Activated naive CD4-positive, alpha-beta T cell treated with anti-CD3 and anti-CD28 coated beads, Interleukin-2, amount 10 ng/mL, durations not matched to agents 7 days and 5 days (primary cell): ENCODE measurements at regions not wholly inside any gene's neighbourhood (a gene's known extent, or its start where the extent isn't known, plus 50 kb on each side); places are given as distances from the start of the nearest gene placed in this dataset.

ENCODE experiments used
- CTCF ChIA-PET: fragments of 350-600 bp; sonication (Branson Sonifier 250); formaldehyde crosslinking; loops from one replicate; lab custom pipeline; 2021; ENCODE audit warnings: antibody characterized with exemption; lab: Charles Lee
- DNase-seq: peaks from one replicate; pipeline ENCODE4 v3.0.0-alpha.2; 2020
- H3K27ac Mint-ChIP-seq: one replicate; pipeline ENCODE4 v1.8.0; 2021; ENCODE audit warnings: mild to moderate bottlenecking, moderate library complexity, mixed read lengths
- H3K27me3 Mint-ChIP-seq: one replicate; pipeline ENCODE4 v1.8.0; 2021; ENCODE audit warnings: mild to moderate bottlenecking, mixed read lengths
- H3K36me3 Mint-ChIP-seq: one replicate; pipeline ENCODE4 v1.8.0; 2021; ENCODE audit warnings: mixed read lengths
- H3K4me1 Mint-ChIP-seq: one replicate; pipeline ENCODE4 v1.8.0; 2021; ENCODE audit warnings: mixed read lengths
- H3K4me3 Mint-ChIP-seq: one replicate; pipeline ENCODE4 v1.8.0; 2021; ENCODE audit warnings: mild to moderate bottlenecking, moderate library complexity, mixed read lengths
- H3K9me3 Mint-ChIP-seq: one replicate; pipeline ENCODE4 v1.8.0; 2021; ENCODE audit warnings: mixed read lengths

DNA sequence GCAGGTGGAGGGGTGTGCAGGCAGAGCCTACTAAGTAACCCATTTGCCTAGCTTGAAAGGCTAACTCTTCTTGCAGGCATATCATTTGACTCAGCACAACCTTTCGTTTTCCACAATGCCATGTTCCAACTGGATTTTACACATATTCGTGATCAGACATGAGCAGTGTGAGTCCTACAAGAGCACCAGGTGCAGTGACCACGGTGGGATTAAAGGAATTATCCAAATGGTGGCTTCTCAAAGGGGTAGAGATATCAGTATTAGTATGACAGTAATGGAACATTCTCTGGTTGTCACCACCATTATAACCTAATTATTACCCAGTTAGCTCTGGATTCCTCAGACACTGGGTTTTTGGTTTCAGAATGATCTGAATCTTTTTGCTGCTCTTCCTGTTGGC is 323.5 kb downstream of the LMO4 start:
- H3K36me3 Mint-ChIP-seq, result no peaks in the 10 kb centered on the region
- H3K27ac Mint-ChIP-seq, result no peak overlapping the region
- no peaks in the 10 kb centered on the region for H3K4me1 Mint-ChIP-seq
- no peaks in the 10 kb centered on the region for H3K9me3 Mint-ChIP-seq
- DNase-seq, result no peak
- CTCF ChIA-PET, result interaction anchor here (0.8 kb wide), 1 partner anchor 372 kb away, joined by 3 read pairs; no protein-coding TSS in a partner anchor
- H3K27me3 Mint-ChIP-seq, result no peaks in the 10 kb centered on the region
- no peak overlapping the region for H3K4me3 Mint-ChIP-seq

DNA sequence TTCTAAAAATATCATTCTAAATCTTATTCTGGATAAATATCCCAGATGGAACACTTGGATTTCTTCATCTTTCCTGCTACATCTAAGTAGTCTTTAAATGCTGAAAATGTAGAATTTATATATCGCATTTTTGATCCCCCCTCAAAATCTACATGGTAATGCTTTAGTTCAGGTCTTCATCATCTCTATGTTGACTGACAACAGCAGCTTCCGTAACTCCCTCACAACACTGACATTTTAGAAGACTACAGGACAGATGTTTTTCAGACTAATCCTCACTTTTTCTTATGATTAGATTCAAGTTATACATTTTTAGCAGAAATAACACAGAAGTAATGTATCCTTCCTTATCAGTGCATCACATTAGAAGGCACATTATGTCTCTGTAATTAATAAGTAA is 336.5 kb downstream of the LMO4 start:
- DNase-seq, result no peak
- Mint-ChIP-seq H3K4me3 (no peak overlapping the region), H3K27me3 (no peaks in the 10 kb centered on the region), H3K4me1 (no peaks in the 10 kb centered on the region), H3K9me3 (peaks cover 5% of the 10 kb centered on the region), H3K27ac (no peak overlapping the region), H3K36me3 (no peaks in the 10 kb centered on the region)
- CTCF ChIA-PET, result no interaction called here

DNA sequence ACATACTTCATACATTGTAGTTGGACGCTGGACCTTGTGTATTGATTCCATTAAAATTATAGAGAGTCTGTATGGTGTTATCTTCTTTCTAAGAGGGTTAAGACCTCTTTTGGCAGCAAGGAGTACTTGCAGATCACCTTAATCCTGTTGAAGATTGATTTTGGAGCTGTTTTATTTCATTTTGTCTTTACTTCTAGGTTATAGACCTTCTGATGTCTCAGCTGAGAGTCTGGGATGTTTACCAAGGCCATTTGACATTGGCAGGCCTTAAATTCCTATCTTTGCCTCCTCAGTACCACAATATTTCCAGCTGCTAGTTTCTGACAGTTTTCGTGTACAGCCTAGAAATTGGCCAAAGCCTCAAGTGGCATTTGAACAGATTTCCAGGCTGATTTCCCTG is 338.0 kb downstream of the LMO4 start:
- H3K27ac Mint-ChIP-seq, result no peak overlapping the region
- peaks cover 2% of the 10 kb centered on the region for H3K9me3 Mint-ChIP-seq
- no peaks in the 10 kb centered on the region for H3K27me3 Mint-ChIP-seq
- CTCF ChIA-PET, result no interaction called here
- no peak overlapping the region for H3K4me3 Mint-ChIP-seq
- no peaks in the 10 kb centered on the region for H3K4me1 Mint-ChIP-seq
- no peak for DNase-seq
- H3K36me3 Mint-ChIP-seq, result no peaks in the 10 kb centered on the region

DNA sequence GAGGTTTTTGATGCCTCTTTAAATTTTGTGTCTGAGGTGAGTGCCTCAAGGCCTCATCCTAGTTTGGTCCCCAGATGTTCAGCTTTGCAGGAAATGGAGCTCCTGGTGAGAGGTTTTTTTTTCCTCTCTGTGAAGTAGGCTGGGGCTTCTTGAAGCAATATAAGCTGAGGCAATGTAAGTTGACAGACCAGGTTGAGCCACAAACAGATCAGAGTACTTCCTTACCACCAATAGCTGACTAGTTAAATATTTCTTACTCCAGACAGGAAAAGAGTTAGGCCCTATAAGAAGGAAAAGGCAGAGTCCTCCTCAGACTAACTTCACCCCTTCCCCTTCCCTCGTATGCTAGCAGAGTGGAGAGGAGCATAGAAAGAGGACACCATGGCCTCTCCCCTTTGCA is 341.0 kb downstream of the LMO4 start:
- H3K27ac Mint-ChIP-seq, result no peak overlapping the region
- CTCF ChIA-PET, result no interaction called here
- no peaks in the 10 kb centered on the region for H3K27me3 Mint-ChIP-seq
- DNase-seq, result no peak
- no peak overlapping the region for H3K4me3 Mint-ChIP-seq
- peaks cover 2% of the 10 kb centered on the region for H3K9me3 Mint-ChIP-seq
- H3K36me3 Mint-ChIP-seq, result no peaks in the 10 kb centered on the region
- no peaks in the 10 kb centered on the region for H3K4me1 Mint-ChIP-seq

DNA sequence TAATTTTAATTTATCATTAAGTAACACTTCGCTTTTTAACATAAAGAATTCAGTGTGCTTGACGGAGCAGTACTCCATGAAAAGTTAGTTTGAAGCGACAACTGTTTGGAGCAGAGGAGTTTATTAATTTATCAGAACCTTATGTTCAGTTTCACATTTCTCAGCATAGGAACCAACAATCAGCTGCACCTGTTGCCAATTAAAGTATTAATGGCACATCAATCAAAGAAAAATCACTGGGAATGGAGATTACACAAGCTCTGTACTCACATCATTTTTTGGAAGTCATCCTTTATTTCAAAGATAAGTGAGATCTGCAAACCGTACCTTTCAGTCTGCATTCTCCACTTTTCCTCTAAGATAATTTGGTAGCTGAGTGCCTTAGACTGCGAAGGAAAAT is 344.6 kb downstream of the LMO4 start:
- no peak overlapping the region for H3K27ac Mint-ChIP-seq
- H3K4me3 Mint-ChIP-seq, result no peak overlapping the region
- H3K9me3 Mint-ChIP-seq, result peaks cover 2% of the 10 kb centered on the region
- no peaks in the 10 kb centered on the region for H3K36me3 Mint-ChIP-seq
- CTCF ChIA-PET, result no interaction called here
- no peaks in the 10 kb centered on the region for H3K4me1 Mint-ChIP-seq
- DNase-seq, result no peak
- no peaks in the 10 kb centered on the region for H3K27me3 Mint-ChIP-seq

DNA sequence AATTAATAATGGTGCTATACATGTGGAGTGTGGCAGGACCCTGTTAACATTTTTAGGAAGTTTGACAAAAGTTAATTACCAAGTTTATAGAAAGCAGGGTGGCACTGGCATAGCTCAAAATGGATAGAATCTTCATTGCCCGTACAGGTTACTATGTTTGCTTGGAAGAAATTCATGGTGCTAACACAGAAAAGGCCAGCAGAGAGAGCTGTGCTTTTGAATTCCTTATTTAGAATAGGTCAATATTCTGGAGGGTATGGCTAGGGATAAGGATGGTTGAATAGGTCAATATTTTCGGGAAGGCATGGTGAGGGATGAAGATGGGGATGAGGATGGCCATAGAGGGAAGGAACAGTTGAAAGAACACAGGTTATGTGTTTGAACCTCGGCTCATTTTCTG is 345.1 kb downstream of the LMO4 start:
- CTCF ChIA-PET, result no interaction called here
- no peak overlapping the region for H3K4me3 Mint-ChIP-seq
- no peaks in the 10 kb centered on the region for H3K4me1 Mint-ChIP-seq
- no peaks in the 10 kb centered on the region for H3K27me3 Mint-ChIP-seq
- peaks cover under 1% of the 10 kb centered on the region for H3K9me3 Mint-ChIP-seq
- DNase-seq, result no peak
- no peaks in the 10 kb centered on the region for H3K36me3 Mint-ChIP-seq
- no peak overlapping the region for H3K27ac Mint-ChIP-seq

DNA sequence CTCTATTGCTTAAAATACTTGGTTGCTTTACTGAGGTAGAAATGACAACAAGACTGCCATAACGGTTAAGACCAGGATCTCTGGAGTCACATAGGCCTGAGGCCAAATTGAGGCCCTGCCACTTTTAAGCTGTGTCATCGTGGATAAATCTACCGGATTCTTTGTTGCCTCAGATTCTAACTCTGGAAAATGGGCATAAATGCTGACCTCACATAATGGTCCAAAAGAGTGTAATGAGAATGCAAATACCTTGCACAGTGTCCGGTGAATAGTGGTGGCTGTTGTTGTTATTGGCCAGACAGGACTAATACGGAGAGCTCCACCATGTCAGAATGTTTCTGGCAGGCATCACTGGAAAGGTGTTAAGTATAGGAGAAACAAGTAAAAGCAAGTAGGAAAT is 346.1 kb downstream of the LMO4 start:
- Mint-ChIP-seq H3K36me3 (no peaks in the 10 kb centered on the region), H3K4me1 (no peaks in the 10 kb centered on the region), H3K4me3 (no peak overlapping the region), H3K9me3 (no peaks in the 10 kb centered on the region), H3K27ac (no peak overlapping the region), H3K27me3 (no peaks in the 10 kb centered on the region)
- CTCF ChIA-PET, result interaction anchor here (0.6 kb wide), 1 partner anchor 185 kb away, joined by 3 read pairs; no protein-coding TSS in a partner anchor
- DNase-seq, result no peak

DNA sequence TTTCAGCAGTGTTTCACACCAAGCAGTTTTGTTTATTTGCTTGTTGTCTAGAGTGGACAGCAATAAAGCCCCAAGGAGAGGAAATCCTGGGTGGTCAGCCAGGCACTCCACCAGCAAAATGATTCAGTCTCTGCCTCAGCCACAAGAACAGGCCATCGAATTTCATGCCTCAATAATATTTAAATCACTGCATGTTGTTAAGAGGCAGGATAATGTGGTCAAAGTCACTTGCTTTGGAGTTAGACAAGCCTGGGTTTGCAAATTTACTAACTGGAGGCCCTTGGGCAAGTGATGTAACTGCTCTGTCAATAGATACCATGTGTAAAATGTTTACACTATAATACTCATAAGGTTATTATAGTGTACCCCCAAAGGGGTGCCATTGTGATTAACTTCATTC is 349.6 kb downstream of the LMO4 start:
- H3K4me3 Mint-ChIP-seq, result no peak overlapping the region
- no peaks in the 10 kb centered on the region for H3K4me1 Mint-ChIP-seq
- no peak for DNase-seq
- CTCF ChIA-PET, result no interaction called here
- no peaks in the 10 kb centered on the region for H3K36me3 Mint-ChIP-seq
- no peak overlapping the region for H3K27ac Mint-ChIP-seq
- H3K9me3 Mint-ChIP-seq, result no peaks in the 10 kb centered on the region
- no peaks in the 10 kb centered on the region for H3K27me3 Mint-ChIP-seq

DNA sequence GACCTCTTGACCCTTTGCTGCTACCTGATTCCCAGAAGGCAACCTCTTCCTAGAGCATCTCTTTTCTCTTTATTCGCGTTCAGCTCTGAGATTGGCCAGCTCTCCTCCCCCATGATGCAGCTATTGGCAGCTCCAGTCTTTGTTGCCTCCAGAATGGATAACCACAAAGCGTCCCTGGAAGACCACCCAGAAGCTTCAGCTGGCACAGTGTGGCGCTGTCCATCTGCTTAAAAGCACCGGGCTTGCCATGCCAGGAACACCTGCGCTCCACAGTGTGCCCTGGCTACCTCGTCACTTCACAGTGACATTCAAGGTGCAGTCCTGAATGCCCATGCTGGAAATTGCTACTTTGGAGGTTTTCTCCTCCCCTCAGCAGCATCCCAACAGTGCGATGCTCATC is 353.9 kb downstream of the LMO4 start:
- Mint-ChIP-seq H3K4me1 (no peaks in the 10 kb centered on the region), H3K9me3 (no peaks in the 10 kb centered on the region), H3K27ac (no peak overlapping the region), H3K4me3 (no peak overlapping the region), H3K36me3 (no peaks in the 10 kb centered on the region), H3K27me3 (no peaks in the 10 kb centered on the region)
- no peak for DNase-seq
- CTCF ChIA-PET, result no interaction called here

DNA sequence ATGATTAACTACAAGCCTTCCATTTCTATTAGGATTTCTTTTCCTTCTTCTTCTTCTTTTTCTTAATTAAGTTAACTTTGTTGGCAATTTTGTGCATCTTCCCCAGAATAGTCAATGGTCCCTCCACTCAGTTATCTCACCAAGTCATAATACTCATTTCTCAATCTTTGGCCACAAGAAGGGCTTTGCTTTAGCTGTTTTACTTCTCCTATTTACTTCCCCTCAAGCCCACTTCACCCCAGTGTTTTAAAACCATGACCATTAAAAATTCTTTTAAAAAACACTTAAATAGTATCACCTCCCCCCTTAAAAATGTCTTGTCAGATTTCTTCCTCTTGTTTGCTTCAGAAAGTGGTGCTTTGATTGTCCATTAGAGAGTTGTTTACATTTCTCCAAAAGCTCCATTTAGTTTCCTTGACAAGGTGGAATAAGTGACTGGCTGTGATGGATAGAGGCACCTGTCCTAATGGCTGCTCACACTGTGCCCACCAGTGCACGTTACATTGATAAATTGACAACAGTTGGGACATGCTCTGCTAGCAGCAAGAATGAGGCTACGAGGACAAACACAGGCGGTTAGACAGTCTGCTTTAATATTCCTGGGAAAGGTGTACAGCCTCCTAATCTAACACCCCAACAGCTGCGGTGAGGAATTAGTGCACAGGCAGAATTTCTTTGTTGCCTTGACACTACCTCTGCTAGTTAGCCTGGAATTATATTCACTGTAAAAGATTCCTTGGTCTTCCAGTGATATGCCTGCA is 354.7 kb downstream of the LMO4 start:
- H3K36me3 Mint-ChIP-seq, result no peaks in the 10 kb centered on the region
- no peaks in the 10 kb centered on the region for H3K27me3 Mint-ChIP-seq
- DNase-seq, result no peak
- H3K27ac Mint-ChIP-seq, result no peak overlapping the region
- H3K4me1 Mint-ChIP-seq, result no peaks in the 10 kb centered on the region
- no peak overlapping the region for H3K4me3 Mint-ChIP-seq
- CTCF ChIA-PET, result no interaction called here
- no peaks in the 10 kb centered on the region for H3K9me3 Mint-ChIP-seq

DNA sequence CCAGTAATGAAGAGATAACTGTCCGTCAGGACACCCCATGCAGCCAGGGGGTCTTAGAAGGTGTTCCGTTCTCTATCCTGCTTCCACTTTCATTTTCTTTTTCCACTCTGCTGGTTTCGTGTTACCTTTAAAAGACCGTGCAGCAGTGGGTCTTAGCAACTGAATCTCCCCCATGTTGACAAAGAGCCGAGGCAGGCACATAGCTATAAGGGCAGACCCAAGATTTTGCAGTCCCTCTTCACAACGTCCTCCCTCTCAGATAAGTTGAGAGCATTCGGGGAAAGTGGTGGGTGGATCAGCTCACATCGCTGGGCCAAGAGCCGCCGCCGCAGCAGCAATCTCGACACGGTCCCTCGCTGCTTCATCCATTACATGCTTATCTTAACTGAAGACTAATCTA is 355.5 kb downstream of the LMO4 start:
- CTCF ChIA-PET, result no interaction called here
- H3K27ac Mint-ChIP-seq, result peak overlapping the region; percentile 50

DNA sequence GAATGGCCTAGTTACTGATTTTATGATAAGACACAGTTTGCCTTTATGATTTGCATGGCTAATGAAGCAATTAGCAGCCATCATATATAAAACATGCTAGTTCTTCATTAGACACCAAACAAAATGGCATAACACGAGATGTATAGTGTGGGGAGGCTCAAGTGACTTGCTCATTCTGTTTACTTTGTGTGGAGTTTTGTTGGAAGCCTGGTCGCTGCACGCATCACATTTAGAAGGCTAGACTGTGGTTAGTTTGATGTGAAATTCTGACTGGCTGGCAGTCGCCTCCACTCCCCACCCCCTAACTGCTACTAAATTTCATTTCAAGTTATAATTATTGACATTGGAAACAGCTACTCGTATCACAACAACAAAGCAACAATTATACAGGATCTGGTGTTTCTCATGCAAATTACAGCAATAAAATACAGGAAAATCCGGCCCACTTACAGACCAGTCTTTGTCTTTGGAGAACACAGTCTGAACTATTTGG is 356.1 kb downstream of the LMO4 start:
- H3K9me3 Mint-ChIP-seq, result no peaks in the 10 kb centered on the region
- DNase-seq, result no peak

More for the DNA sequence above, 355.5 kb downstream of the LMO4 start:
- H3K4me3 Mint-ChIP-seq, result peak overlapping the region; percentile 44
- H3K36me3 Mint-ChIP-seq, result no peaks in the 10 kb centered on the region
- H3K27me3 Mint-ChIP-seq, result no peaks in the 10 kb centered on the region
- no peaks in the 10 kb centered on the region for H3K4me1 Mint-ChIP-seq
- no peaks in the 10 kb centered on the region for H3K9me3 Mint-ChIP-seq
- DNase-seq, result no peak

DNA sequence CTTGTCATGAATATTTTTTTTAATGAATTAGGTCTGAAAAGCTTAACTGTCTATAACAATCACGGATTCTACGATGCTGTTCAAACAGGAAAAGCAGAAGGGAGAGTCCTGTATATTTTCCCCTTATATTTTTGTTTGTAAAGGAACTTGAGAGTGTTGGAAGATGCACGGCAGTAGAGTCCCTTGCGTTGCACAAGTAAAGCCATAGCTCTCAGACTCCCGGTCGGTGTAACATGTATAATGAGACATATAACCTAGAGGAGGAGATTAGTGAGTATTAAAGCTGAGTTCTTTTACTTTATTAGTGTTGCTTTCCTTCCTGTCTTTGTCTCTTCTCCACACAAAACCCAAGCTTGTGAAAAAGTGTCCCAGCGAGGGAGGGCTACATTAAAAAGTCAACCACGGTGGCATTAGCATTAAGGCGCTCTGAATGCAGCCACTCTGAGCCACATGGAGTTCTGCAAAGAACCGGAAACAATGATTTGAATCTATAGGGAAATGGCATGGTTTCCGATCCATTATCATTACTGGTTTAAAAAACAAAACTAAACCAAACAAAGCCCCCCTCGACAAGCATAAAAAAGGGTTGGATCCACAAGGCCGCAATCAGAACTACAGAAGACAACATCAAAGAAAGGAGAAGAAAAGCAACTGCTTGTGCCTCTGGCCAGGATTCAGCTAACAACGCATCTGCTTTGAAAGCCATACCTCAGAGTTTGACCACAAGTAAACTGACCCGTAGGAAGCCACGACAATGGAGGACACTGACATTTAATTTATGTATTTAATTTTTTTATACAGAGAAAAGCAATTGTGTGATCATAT is 356.8 kb downstream of the LMO4 start:
- H3K36me3 Mint-ChIP-seq, result no peaks in the 10 kb centered on the region
- H3K4me1 Mint-ChIP-seq, result no peaks in the 10 kb centered on the region
- no peak overlapping the region for H3K4me3 Mint-ChIP-seq
- H3K27me3 Mint-ChIP-seq, result no peaks in the 10 kb centered on the region
- no peaks in the 10 kb centered on the region for H3K9me3 Mint-ChIP-seq
- CTCF ChIA-PET, result no interaction called here
- DNase-seq, result no peak
- no peak overlapping the region for H3K27ac Mint-ChIP-seq

More for the DNA sequence above, 356.1 kb downstream of the LMO4 start:
- Mint-ChIP-seq H3K27me3 (no peaks in the 10 kb centered on the region), H3K4me3 (peak overlapping the region; percentile 44), H3K27ac (peak overlapping the region; percentile 22), H3K4me1 (no peaks in the 10 kb centered on the region), H3K36me3 (no peaks in the 10 kb centered on the region)
- CTCF ChIA-PET, result no interaction called here

DNA sequence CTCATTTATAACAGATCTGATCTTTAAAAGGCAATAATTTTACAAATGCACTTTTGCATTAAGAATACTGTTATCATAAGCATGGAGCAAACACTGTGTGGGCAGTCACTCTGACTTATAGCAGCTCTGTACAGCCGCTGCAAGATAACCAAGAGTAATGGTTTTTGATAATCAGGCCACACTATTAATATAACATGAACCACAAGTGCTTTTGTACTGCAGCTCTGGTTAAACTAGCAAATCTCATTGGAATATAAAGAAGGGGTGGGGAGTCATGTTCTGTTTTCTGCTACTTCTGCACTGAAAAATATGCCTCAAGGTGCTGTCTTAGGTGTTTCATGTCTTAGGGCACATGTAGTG is 357.4 kb downstream of the LMO4 start:
- no peak for DNase-seq
- CTCF ChIA-PET, result no interaction called here
- Mint-ChIP-seq H3K36me3 (no peaks in the 10 kb centered on the region), H3K27ac (no peak overlapping the region), H3K4me3 (no peak overlapping the region), H3K27me3 (no peaks in the 10 kb centered on the region), H3K4me1 (no peaks in the 10 kb centered on the region), H3K9me3 (no peaks in the 10 kb centered on the region)

DNA sequence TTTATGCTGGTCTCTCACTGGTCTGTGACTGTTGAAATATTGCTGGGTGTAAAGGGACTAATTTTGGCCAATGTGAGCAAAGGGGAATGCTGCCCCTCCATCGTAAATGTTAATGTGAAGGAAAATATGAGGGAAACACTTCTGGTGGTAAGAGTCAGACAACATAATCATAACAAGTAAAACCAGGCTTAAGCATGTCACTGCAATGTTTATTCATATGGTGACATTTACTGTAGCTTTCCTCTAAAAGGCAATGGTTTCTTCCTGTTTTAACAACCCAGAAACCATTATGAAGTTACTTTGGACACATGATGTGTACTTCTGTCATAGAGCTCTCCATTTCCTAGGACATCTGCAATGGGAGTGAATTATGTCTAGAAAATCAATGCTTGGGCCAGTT is 358.0 kb downstream of the LMO4 start:
- no peaks in the 10 kb centered on the region for H3K4me1 Mint-ChIP-seq
- H3K27ac Mint-ChIP-seq, result no peak overlapping the region
- CTCF ChIA-PET, result no interaction called here
- no peaks in the 10 kb centered on the region for H3K36me3 Mint-ChIP-seq
- H3K9me3 Mint-ChIP-seq, result no peaks in the 10 kb centered on the region
- H3K27me3 Mint-ChIP-seq, result no peaks in the 10 kb centered on the region
- no peak overlapping the region for H3K4me3 Mint-ChIP-seq
- DNase-seq, result no peak
